HG03060 (cell line): ENCODE measurements at regions not wholly inside any gene's neighbourhood (a gene's known extent, or its start where the extent isn't known, plus 50 kb on each side); places are given as distances from the start of the nearest gene placed in this dataset.

Experiments used
- ATAC-seq: cut with Tn5 transposase; IDR thresholded peaks from one replicate; pipeline ENCODE4 v1.9.1; 2021; ENCODE audit warnings: low read depth, moderate number of reproducible peaks; ENCODE audit not compliant: unreplicated experiment

DNA sequence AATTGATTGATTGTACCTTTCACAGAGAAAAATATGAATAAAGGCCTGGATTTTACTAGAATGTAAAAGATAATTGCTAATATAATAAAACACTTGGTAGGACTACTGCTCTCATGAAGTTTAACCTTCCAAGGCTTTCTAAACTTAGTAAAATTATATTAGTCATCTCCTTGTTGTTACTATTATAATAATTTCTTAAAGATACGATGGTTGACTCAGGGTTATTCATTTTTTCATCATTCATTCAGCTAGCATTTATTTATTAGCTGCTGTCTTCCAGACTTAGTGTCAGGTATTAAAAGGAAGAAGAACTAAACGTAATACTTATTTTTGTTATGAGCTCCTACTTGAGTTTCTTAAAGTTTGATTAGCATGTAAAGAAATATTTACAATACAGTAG is 771.6 kb upstream of the NR2F2 start:
- ATAC-seq: no peak

- no peak for ATAC-seq
Observed at GRCh38 chr15:95559875-95560394, 770.6 kb upstream of the NR2F2 start.

DNA sequence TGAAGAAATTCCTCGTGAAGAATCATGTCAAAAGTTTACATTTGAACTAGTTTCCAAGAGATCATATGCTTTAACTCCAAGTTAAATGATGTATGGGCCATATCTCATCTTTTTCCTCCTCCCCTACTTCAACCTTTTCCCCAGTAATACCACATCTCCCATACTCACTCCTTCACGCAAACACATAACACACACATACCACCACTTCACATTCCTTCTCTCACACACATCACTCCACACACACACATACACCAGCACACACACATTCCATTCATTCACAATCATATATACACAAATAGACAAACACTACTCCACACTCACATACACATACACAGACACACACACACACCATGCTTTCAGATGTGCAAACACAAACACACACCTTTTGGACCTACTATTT is 769.0 kb upstream of the NR2F2 start:
- no peak for ATAC-seq

DNA sequence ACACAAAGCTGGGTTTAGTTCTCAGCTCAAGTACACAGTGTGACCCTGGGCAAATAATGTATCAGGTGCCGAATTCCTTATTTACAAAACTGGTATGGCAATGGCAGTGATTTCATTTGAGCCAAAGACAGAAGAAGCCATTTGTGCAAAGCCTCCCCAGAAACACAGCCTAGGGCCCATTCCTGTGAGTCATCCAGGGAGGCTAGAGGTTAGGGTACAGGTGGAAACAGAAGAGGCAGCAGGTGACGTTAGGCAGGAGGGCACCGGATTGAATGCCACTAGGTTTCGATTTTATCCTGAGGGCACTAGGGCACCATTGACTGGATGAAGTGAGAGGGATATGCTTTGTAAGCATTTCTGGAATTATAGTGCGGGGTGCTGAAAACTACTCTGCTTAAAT is 766.9 kb upstream of the NR2F2 start:
- no peak for ATAC-seq

GRCh38 chr15:95565016-95565600 is 765.4 kb upstream of the NR2F2 start:
- no peak for ATAC-seq

DNA sequence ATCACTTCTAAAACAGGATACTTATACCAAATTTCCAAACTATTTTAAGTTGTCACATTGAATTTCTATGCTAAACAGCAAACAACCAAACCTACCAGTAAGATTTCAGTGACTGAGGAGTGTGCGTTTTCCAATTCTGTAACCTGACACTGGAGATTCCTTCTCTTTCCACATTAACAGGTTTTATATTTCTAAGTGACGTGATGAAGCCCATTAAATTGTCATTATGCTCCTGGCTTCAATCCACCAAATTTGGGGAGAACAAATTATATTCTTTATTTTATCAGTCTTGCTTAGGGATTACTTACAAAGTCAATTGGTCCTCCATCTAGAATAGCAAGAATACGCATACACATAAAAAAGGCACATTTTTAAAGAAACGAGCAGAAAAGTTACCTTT is 764.8 kb upstream of the NR2F2 start:
- no peak for ATAC-seq

GRCh38 chr15:95567686-95568085 is 762.8 kb upstream of the NR2F2 start:
- ATAC-seq: no peak

DNA sequence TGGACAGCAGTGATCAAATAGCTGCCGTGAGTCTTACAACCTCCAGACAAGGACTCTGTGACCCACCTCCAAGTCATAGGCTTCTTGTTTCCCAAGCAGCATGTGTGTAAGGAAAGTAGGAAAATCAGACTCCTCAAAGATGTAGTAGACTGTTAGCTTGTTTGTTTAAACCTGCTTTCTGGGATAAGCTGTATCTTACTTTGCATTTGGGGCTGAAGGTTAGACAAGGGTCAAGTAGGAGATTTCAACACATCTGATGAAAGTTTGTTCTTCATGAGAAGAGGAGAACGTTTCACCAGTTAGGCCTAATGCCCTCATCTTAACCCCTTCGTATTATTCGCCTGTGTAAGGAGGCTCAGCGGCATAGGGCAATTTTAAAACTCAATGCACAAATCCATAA is 756.4 kb upstream of the NR2F2 start:
- no peak for ATAC-seq

DNA sequence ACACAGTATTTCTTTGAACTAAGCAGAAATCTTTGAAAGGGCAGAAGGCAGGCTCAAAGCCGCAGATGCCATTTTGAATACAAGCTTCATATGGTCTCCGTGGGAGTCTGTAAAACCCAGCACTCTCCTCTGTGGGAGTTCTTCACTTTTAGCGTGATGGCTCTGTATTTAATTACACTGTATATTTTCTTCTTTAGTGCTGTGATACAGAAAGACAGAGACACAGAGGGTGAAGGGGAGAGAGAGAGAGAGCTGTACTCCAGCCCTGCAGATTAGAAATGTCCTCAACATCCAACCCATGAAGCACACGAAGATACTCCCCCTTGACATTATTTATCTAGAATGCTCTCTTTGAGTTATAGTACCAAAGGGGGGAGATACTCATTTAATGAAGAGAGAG is 752.6 kb upstream of the NR2F2 start:
- ATAC-seq: no peak

GRCh38 chr15:95580121-95580520 is 750.4 kb upstream of the NR2F2 start:
- ATAC-seq: no peak

- no peak for ATAC-seq
Observed at GRCh38 chr15:95581595-95581994, 748.9 kb upstream of the NR2F2 start.

GRCh38 chr15:95584088-95584487 is 746.4 kb upstream of the NR2F2 start:
- no peak for ATAC-seq

GRCh38 chr15:95588056-95588455 is 742.4 kb upstream of the NR2F2 start:
- no peak for ATAC-seq

GRCh38 chr15:95590533-95591044 is 739.9 kb upstream of the NR2F2 start:
- ATAC-seq: no peak

- ATAC-seq: no peak
Observed at GRCh38 chr15:95591270-95591669, 739.2 kb upstream of the NR2F2 start.

DNA sequence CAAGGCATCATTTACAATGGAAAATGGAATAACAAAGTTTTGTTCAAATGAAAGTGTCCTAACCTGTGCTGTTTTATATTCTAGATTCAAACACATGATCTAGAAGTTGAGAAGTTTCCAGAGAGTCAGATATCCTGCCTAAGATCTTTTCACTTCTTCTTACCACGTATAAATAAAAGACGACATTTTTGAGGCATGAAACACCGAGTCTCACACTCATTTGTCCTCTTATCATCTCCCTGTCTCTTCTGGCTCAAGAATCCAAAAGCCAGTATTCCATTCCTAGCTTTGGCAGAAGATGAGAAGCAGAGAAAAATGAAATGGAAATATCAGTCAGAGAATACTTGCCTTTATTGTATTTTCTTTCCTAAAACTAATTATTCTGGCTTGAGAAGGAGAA is 738.6 kb upstream of the NR2F2 start:
- ATAC-seq: no peak

DNA sequence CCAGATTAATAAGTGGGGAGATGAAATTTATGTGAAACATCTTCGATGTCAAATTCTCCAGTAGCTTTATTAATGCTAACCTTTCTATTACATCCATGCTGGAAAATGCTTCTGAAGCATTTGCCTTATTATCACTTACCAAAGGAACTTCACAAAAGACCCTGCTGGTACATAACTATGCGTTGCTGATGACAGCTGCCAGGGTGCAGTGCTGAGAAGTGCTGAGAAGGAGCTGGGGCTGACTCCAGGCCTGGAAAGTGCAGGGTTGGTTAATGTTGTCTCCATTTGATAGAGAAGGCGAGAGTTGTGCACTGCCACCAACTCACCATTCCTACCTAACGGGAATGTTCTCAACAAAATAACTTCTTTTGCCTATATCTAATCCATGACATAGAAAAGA is 736.0 kb upstream of the NR2F2 start:
- ATAC-seq: no peak

DNA sequence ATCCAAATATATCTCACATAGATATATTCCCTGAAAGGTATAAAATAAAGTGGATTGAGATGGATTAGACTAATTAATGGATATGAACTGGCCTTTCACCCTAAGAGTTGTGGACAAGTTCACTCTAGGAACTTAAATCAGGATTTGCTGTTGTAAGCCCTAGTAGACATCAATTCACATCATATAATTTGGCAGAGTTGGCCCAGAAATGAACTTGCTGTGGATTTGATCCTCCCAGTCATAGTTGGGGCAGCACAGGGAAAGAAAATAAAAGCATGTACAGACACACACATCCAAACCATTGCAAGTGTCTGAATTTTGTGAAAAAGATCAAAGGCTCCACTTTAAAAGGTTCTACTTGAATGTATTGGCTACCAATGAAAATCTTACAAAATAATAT is 734.7 kb upstream of the NR2F2 start:
- no peak for ATAC-seq

GRCh38 chr15:95596496-95596895 is 734.0 kb upstream of the NR2F2 start:
- ATAC-seq: no peak

DNA sequence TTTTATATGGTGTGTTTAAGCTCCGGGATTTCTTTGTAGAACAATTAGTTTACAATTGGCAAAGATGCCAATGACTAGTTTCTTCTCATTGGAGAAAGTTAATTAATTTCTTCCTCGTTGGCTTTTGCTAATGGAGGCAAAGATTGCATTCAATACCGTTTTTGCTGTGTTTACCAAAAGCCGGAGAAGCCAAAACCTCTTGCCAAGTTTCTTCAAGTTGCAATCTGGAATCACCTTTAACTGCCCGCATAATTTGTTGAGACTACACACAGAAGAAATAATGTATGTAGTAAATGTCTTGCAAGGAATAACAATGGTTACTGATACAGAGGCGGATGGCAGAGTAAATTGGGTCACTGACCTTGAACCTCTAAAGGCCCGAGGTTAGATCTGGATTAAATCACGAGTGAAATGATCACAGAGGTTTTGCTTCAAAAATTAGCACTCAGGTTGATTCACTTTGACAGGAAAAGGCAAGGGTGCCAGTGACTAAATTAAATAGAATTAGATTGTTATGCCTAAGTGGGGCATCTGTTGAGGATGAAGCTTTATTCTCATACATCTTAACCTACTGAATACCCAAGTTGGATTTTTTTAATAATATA is 732.1 kb upstream of the NR2F2 start:
- no peak for ATAC-seq

GRCh38 chr15:95600367-95600766 is 730.1 kb upstream of the NR2F2 start:
- no peak for ATAC-seq

DNA sequence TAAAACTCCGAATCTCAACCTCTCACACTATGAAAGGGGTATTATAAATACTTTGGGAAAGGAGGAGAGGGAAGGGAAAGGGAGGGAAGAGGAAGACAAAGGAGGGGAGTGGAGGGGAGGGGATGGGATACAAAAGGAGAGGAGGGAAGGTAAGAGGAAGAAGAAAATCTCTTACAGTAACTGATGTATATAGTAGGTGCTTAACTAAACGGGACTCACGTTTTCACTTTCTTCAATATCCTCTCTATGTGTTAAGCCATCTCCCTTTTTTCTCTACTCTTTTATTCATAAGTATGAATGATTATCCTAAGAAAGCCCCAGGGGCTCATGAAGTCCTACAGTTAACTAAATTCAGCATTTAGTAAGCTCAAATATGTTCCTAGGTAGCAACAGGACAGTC is 729.6 kb upstream of the NR2F2 start:
- ATAC-seq: no peak
